Colonic mucosa (tissue), 4 donors: ENCODE measurements at regions not wholly inside any gene's neighbourhood (a gene's known extent, or its start where the extent isn't known, plus 50 kb on each side); places are given as distances from the start of the nearest gene placed in this dataset.
"Not testable (repeated sequence)": the region's sequence is repeated elsewhere in the genome, so short reads cannot be mapped to it uniquely, and the experiment has no call there.

Source experiments
- DNase-seq: peaks from one replicate; pipeline ENCODE4 v3.0.0-alpha.2; 2020
- H3K27ac ChIP-seq: fragments of 200-600 bp; one replicate; pipeline ENCODE4 v1.8.0; 2021
- H3K27me3 ChIP-seq: fragments of 200-600 bp; one replicate; pipeline ENCODE4 v1.8.0; 2021
- H3K36me3 ChIP-seq: fragments of 200-600 bp; one replicate; pipeline ENCODE4 v1.8.0; 2021
- H3K4me1 ChIP-seq: fragments of 200-600 bp; one replicate; pipeline ENCODE4 v1.8.0; 2021; ENCODE audit warnings: mild to moderate bottlenecking
- H3K4me3 ChIP-seq: fragments of 200-600 bp; one replicate; pipeline ENCODE4 v1.8.0; 2021
- H3K9ac ChIP-seq, 2 donors: one replicate each; pipeline ENCODE4 v1.7.0; 2013; ENCODE audit warnings: control low read depth in 2 of 2, low read depth in 2 of 2, low read length in 2 of 2
- H3K9me3 ChIP-seq: fragments of 200-600 bp; one replicate; pipeline ENCODE4 v1.8.0; 2021
- CTCF ChIP-seq: fragments of 200-600 bp; IDR thresholded peaks from one replicate; pipeline ENCODE4 v1.8.0; 2022; ENCODE audit warnings: antibody characterized with exemption, mild to moderate bottlenecking
- intact Hi-C: fragments of 100-400 bp; cut with DNase I; formaldehyde crosslinking; loops from one replicate; pipeline ENCODE4 v1.14.1; 2022
- donor health status: healthy.
- donor health status: DM: no; HTN: no; CAD: no.
- donor health status: DM: no; HTN: no; CAD: no.

GRCh38 chr21:17197996-17198395, 314.8 kb upstream of the CXADR start:
- H3K9me3 ChIP-seq: no peaks in the 10 kb centered on the region
- H3K27ac ChIP-seq: no peak overlapping the region
- H3K9ac ChIP-seq: no peak overlapping the region
- H3K27me3 ChIP-seq: no peaks in the 10 kb centered on the region
- no peak for TF ChIP-seq CTCF
- H3K4me3 ChIP-seq: no peak overlapping the region
- intact Hi-C loops: no loop called here
- H3K36me3 ChIP-seq: no peaks in the 10 kb centered on the region
- no peak for DNase-seq
- no peaks in the 10 kb centered on the region for H3K4me1 ChIP-seq

- no peak overlapping the region for H3K27ac ChIP-seq
- intact Hi-C loops: no loop called here
- no peaks in the 10 kb centered on the region for H3K36me3 ChIP-seq
- no peak overlapping the region for H3K4me3 ChIP-seq
- H3K27me3 ChIP-seq: no peaks in the 10 kb centered on the region
- H3K9ac ChIP-seq: no peak overlapping the region
- DNase-seq: no peak
- no peak for TF ChIP-seq CTCF
- H3K9me3 ChIP-seq: no peaks in the 10 kb centered on the region
- no peaks in the 10 kb centered on the region for H3K4me1 ChIP-seq
Observed at GRCh38 chr21:17200250-17200649, 312.6 kb upstream of the CXADR start.

- Histone ChIP-seq H3K27me3 (no peaks in the 10 kb centered on the region), H3K4me1 (no peaks in the 10 kb centered on the region), H3K36me3 (no peaks in the 10 kb centered on the region), H3K27ac (no peak overlapping the region), H3K9ac (no peak overlapping the region), H3K9me3 (no peaks in the 10 kb centered on the region), H3K4me3 (no peak overlapping the region)
- intact Hi-C loops: no loop called here
- no peak for TF ChIP-seq CTCF
- no peak for DNase-seq
Observed at GRCh38 chr21:17201741-17202260, 311.0 kb upstream of the CXADR start.

- Histone ChIP-seq H3K9ac (no peak overlapping the region), H3K27me3 (no peaks in the 10 kb centered on the region), H3K4me1 (no peaks in the 10 kb centered on the region), H3K4me3 (no peak overlapping the region), H3K9me3 (no peaks in the 10 kb centered on the region), H3K36me3 (no peaks in the 10 kb centered on the region), H3K27ac (no peak overlapping the region)
- TF ChIP-seq CTCF: no peak
- DNase-seq: no peak
- intact Hi-C loops: no loop called here
Observed at GRCh38 chr21:17214801-17215200, 298.0 kb upstream of the CXADR start.

GRCh38 chr21:17219050-17219449, 293.8 kb upstream of the CXADR start:
- H3K4me1 ChIP-seq, H3K27me3 ChIP-seq, H3K9ac ChIP-seq, intact Hi-C loops, H3K27ac ChIP-seq, H3K4me3 ChIP-seq, H3K9me3 ChIP-seq, H3K36me3 ChIP-seq, DNase-seq: not testable (repeated sequence)

- DNase-seq: no peak
- intact Hi-C loops: no loop called here
- H3K9ac ChIP-seq: no peak overlapping the region
- H3K9me3 ChIP-seq: no peaks in the 10 kb centered on the region
- H3K27ac ChIP-seq: no peak overlapping the region
- H3K4me1 ChIP-seq: no peaks in the 10 kb centered on the region
- no peak for TF ChIP-seq CTCF
- no peaks in the 10 kb centered on the region for H3K36me3 ChIP-seq
- H3K4me3 ChIP-seq: no peak overlapping the region
- no peaks in the 10 kb centered on the region for H3K27me3 ChIP-seq
Observed at GRCh38 chr21:17231124-17231523, 281.7 kb upstream of the CXADR start.
